HepG2 (cell line): ENCODE measurements at regions not wholly inside any gene's neighbourhood (a gene's known extent, or its start where the extent isn't known, plus 50 kb on each side); places are given as distances from the start of the nearest gene placed in this dataset.

Source experiments
- ATAC-seq: fragments of 200-7000 bp; cut with Tn5 transposase; 3 replicates; pipeline ENCODE4 v1.9.1; 2020; ENCODE audit warnings: mild to moderate bottlenecking, moderate library complexity
- BruUV-seq: library from RNA; stranded (reverse); fragments of 400-500 nt; replicated peaks from 2 replicates; lab custom pipeline; 2021; lab: Mats Ljungman, UMichigan
- CTCF ChIA-PET: fragments of 300-600 bp; formaldehyde crosslinking; extraction: SDS; loops from one replicate; lab custom pipeline; 2021; ENCODE audit warnings: low total read pairs, inconsistent platforms, low intra/inter-chr PET ratio; lab: Yijun Ruan, JAX
- POLR2A ChIA-PET: fragments of 350-600 bp; sonication (Branson Sonifier 250); formaldehyde crosslinking; loops from one replicate; lab custom pipeline; 2020; ENCODE audit warnings: antibody characterized with exemption, inconsistent platforms; lab: Yijun Ruan, JAX
- DNase-seq: peaks from one replicate; pipeline ENCODE4 v3.0.0-alpha.2; 2015; ENCODE audit warnings: low spot score
- FAIRE-seq: peaks from 3 replicates; lab custom pipeline; 2011; peaks lifted over from hg19 to GRCh38; lab: Jason Lieb, UNC
- H2AFZ ChIP-seq: one replicate; pipeline ENCODE4 v1.6.1; 2011; ENCODE audit warnings: low read length, inconsistent platforms
- H3K27ac ChIP-seq: fragments of 300-600 bp; 3 replicates; pipeline ENCODE4 v1.8.0; 2011; ENCODE audit warnings: mixed run types, mild to moderate bottlenecking, mixed read lengths, low read length, inconsistent platforms; ENCODE audit not compliant: insufficient read depth; ENCODE audit errors: extremely low read length
- H3K27me3 ChIP-seq, 2 experiments: fragments of 200-600 bp in 1 of 2; 2 replicates in 1 of 2; 3 replicates in 1 of 2; pipeline versions ENCODE4 v1.6.0 to v1.8.0; 2011; ENCODE audit warnings: low read length in 2 of 2, mild to moderate bottlenecking in 2 of 2, moderate library complexity in 2 of 2, inconsistent platforms in 1 of 2; ENCODE audit not compliant: insufficient read depth in 2 of 2, control insufficient read depth in 1 of 2
- H3K36me3 ChIP-seq, 2 experiments: fragments of 200-600 bp in 1 of 2; replicated peaks in 1 of 2; 2 replicates in 1 of 2; 3 replicates in 1 of 2; pipeline versions ENCODE4 v1.5.1 to v1.8.0; 2011; ENCODE audit warnings: low read length in 2 of 2, inconsistent platforms in 1 of 2; ENCODE audit not compliant: insufficient read depth in 2 of 2, control insufficient read depth in 1 of 2
- H3K4me1 ChIP-seq: 2 replicates; pipeline ENCODE4 v1.5.1; 2012; ENCODE audit warnings: low read length, inconsistent platforms; ENCODE audit not compliant: insufficient read depth
- H3K4me2 ChIP-seq: 2 replicates; pipeline ENCODE4 v1.6.0; 2011; ENCODE audit warnings: low read depth, low read length, inconsistent platforms
- H3K4me3 ChIP-seq, 3 experiments: fragments of 200-600 bp in 1 of 3; sonication (generic), shearing (Covaris generic) in 1 of 3; replicated peaks in 1 of 3; 2 replicates each; pipeline ENCODE4 v1.5.1; 2011 to 2016; ENCODE audit warnings: low read length in 3 of 3, inconsistent platforms in 2 of 3, low read depth in 2 of 3, mild to moderate bottlenecking in 2 of 3, control low read depth in 1 of 3, mixed read lengths in 1 of 3; ENCODE audit not compliant: insufficient read depth in 1 of 3
- H3K79me2 ChIP-seq: one replicate; pipeline ENCODE4 v1.6.1; 2011; ENCODE audit warnings: low read length, inconsistent platforms; ENCODE audit not compliant: insufficient read depth
- H3K9ac ChIP-seq: 2 replicates; pipeline ENCODE4 v1.6.0; 2011; ENCODE audit warnings: mild to moderate bottlenecking, low read depth, low read length, inconsistent platforms; ENCODE audit not compliant: insufficient read depth
- H3K9me3 ChIP-seq: 2 replicates; pipeline ENCODE4 v1.5.1; 2012; ENCODE audit warnings: mild to moderate bottlenecking, low read length
- H4K20me1 ChIP-seq: 2 replicates; pipeline ENCODE4 v1.6.0; 2011; ENCODE audit warnings: inconsistent platforms, mild to moderate bottlenecking, low read length, moderate library complexity; ENCODE audit not compliant: insufficient read depth
- ASH2L ChIP-seq: fragments of 300-600, 200-600 bp; sonication (generic); IDR thresholded peaks from 2 replicates; pipeline ENCODE4 v1.7.0; 2017; ENCODE audit warnings: low read depth, mild to moderate bottlenecking, moderate library complexity, mixed read lengths, low read length; ENCODE audit not compliant: insufficient read length
- FOXK2 ChIP-seq: fragments of 450-650 bp; IDR thresholded peaks from 2 replicates; pipeline ENCODE4 v1.6.1; 2016
- NCOA1 ChIP-seq: sonication (generic); formaldehyde crosslinking; IDR thresholded peaks from 2 replicates; pipeline ENCODE4 v1.9.0; 2021; ENCODE audit warnings: missing genetic modification reagents
- NFYC ChIP-seq: IDR thresholded peaks from 2 replicates; pipeline ENCODE4 v1.6.1; 2016; ENCODE audit warnings: missing genetic modification reagents, missing compliant biosample characterization
- ZNF180 ChIP-seq: sonication (generic); formaldehyde crosslinking; IDR thresholded peaks from 2 replicates; pipeline ENCODE4 v1.4.0; 2020; ENCODE audit warnings: low read depth, missing genetic modification reagents, borderline replicate concordance
- ZNF3 ChIP-seq: IDR thresholded peaks from 2 replicates; pipeline ENCODE4 v1.7.0; 2017; ENCODE audit warnings: inconsistent platforms
- ZNF75D ChIP-seq: sonication (generic); formaldehyde crosslinking; IDR thresholded peaks from 2 replicates; pipeline ENCODE4 v1.8.1; 2023; ENCODE audit warnings: missing genetic modification reagents, mild to moderate bottlenecking, borderline replicate concordance
- WGBS: methylation state at CpG from one replicate; pipeline ENCODE4 v1.1.6; 2017; ENCODE audit warnings: low lambda C conversion rate; 5-methylcytosine and 5-hydroxymethylcytosine counted together
- in situ Hi-C: cut with HindIII; loops from 2 replicates; pipeline ENCODE4 v1.10.0; 2017; ENCODE audit warnings: low pct_unique_long_range_greater_than_20kb; ENCODE audit not compliant: extremely low pct_ligation_motif_present
- intact Hi-C: fragments of 100-400 bp; cut with micrococcal nuclease; formaldehyde crosslinking; loops from one replicate; pipeline ENCODE4 v1.10.0; 2022; ENCODE audit not compliant: unreplicated experiment
- TF ChIP-seq, protein P1 (sequence below): sonication (generic); formaldehyde crosslinking; IDR thresholded peaks from 2 replicates; pipeline ENCODE4 v1.4.0; 2020; ENCODE audit warnings: missing genetic modification reagents
- TF ChIP-seq, protein P2 (sequence below): sonication (generic); formaldehyde crosslinking; IDR thresholded peaks from 2 replicates; pipeline ENCODE4 v1.5.0; 2020; ENCODE audit warnings: missing genetic modification reagents
- TF ChIP-seq, protein P3 (sequence below): sonication (generic); formaldehyde crosslinking; IDR thresholded peaks from 2 replicates; pipeline ENCODE4 v1.8.0; 2022; ENCODE audit warnings: mild to moderate bottlenecking, missing genetic modification reagents; ENCODE audit not compliant: insufficient replicate concordance

GRCh38 chr5:74164725-74165235, 475.7 kb downstream of the ENC1 start:
- TF ChIP-seq, protein P1, sequence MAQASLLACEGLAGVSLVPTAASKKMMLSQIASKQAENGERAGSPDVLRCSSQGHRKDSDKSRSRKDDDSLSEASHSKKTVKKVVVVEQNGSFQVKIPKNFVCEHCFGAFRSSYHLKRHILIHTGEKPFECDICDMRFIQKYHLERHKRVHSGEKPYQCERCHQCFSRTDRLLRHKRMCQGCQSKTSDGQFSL (CRISPR knock-in tag), result no peak
- TF ChIP-seq ASH2L, result no peak
- TF ChIP-seq ZNF3 (CRISPR knock-in tag), result no peak
- no peak for TF ChIP-seq NCOA1 (CRISPR knock-in tag)
- TF ChIP-seq, protein P2, sequence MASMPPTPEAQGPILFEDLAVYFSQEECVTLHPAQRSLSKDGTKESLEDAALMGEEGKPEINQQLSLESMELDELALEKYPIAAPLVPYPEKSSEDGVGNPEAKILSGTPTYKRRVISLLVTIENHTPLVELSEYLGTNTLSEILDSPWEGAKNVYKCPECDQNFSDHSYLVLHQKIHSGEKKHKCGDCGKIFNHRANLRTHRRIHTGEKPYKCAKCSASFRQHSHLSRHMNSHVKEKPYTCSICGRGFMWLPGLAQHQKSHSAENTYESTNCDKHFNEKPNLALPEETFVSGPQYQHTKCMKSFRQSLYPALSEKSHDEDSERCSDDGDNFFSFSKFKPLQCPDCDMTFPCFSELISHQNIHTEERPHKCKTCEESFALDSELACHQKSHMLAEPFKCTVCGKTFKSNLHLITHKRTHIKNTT (CRISPR knock-in tag), result no peak
- TF ChIP-seq FOXK2, result no peak
- TF ChIP-seq ZNF180, result no peak
- TF ChIP-seq ZNF75D (CRISPR knock-in tag), result no peak
- TF ChIP-seq NFYC (CRISPR knock-in tag), result no peak
- TF ChIP-seq, protein P3, sequence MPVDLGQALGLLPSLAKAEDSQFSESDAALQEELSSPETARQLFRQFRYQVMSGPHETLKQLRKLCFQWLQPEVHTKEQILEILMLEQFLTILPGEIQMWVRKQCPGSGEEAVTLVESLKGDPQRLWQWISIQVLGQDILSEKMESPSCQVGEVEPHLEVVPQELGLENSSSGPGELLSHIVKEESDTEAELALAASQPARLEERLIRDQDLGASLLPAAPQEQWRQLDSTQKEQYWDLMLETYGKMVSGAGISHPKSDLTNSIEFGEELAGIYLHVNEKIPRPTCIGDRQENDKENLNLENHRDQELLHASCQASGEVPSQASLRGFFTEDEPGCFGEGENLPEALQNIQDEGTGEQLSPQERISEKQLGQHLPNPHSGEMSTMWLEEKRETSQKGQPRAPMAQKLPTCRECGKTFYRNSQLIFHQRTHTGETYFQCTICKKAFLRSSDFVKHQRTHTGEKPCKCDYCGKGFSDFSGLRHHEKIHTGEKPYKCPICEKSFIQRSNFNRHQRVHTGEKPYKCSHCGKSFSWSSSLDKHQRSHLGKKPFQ, result no peak
- FAIRE-seq (no peak), DNase-seq (no peak), ATAC-seq (no peak)
- Histone ChIP-seq H3K79me2 (no peaks in the 10 kb centered on the region), H3K4me3 (no peak overlapping the region), H3K9me3 (no peaks in the 10 kb centered on the region), H3K27ac (no peak overlapping the region), H3K9ac (no peak overlapping the region), H3K36me3 (no peaks in the 10 kb centered on the region), H3K4me2 (no peak overlapping the region), H3K27me3 (no peaks in the 10 kb centered on the region; a peak in 1 of 5 replicates), H3K4me1 (no peaks in the 10 kb centered on the region), H2AFZ (no peak overlapping the region), H4K20me1 (no peaks in the 10 kb centered on the region)
- POLR2A ChIA-PET, result no interaction called here
- WGBS, result 0% methylated on average over 3 of the region's 3 CpGs
- BruUV-seq, result no TSS peak
- in situ Hi-C loops (no loop called here), intact Hi-C loops (no loop called here)
- CTCF ChIA-PET, result no interaction called here
